Fibroblast of villous mesenchyme (primary cell): ENCODE measurements at regions not wholly inside any gene's neighbourhood (a gene's known extent, or its start where the extent isn't known, plus 50 kb on each side); places are given as distances from the start of the nearest gene placed in this dataset.

Source experiments
- DNase-seq: peaks from one replicate; pipeline ENCODE4 v3.0.0-alpha.2; 2010; ENCODE audit warnings: low read depth
- H3K4me3 ChIP-seq: 2 replicates; pipeline ENCODE4 v1.5.1; 2011; ENCODE audit warnings: low read depth, mild to moderate bottlenecking, low read length
- TF ChIP-seq, protein P1 (sequence below): IDR thresholded peaks from 2 replicates; pipeline ENCODE4 v1.5.1; 2012; ENCODE audit warnings: low read depth, mild to moderate bottlenecking, low read length; ENCODE audit not compliant: insufficient read depth

DNA sequence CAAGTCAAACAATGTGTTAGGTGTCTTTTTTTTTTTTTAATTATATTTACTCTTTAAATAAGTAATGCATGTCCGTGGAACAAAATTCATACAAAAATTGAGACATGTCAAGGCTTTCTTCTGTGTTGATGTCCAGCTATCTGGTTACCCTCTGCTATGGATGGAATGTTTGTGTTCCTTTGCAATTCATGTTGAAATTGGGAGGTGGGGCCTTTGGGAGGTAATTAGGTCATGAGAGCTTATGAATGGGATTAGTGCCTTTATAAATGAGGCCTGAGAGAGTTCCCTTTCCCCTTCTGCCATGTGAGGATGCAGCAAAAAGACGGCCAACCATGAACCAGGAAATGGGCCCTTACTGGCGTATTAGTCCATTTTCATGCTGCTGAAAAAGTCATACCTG, 83.1 kb upstream of the KCNG1 start:
- no peak overlapping the region for H3K4me3 ChIP-seq
- DNase-seq: no peak
- TF ChIP-seq, protein P1, sequence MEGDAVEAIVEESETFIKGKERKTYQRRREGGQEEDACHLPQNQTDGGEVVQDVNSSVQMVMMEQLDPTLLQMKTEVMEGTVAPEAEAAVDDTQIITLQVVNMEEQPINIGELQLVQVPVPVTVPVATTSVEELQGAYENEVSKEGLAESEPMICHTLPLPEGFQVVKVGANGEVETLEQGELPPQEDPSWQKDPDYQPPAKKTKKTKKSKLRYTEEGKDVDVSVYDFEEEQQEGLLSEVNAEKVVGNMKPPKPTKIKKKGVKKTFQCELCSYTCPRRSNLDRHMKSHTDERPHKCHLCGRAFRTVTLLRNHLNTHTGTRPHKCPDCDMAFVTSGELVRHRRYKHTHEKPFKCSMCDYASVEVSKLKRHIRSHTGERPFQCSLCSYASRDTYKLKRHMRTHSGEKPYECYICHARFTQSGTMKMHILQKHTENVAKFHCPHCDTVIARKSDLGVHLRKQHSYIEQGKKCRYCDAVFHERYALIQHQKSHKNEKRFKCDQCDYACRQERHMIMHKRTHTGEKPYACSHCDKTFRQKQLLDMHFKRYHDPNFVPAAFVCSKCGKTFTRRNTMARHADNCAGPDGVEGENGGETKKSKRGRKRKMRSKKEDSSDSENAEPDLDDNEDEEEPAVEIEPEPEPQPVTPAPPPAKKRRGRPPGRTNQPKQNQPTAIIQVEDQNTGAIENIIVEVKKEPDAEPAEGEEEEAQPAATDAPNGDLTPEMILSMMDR: no peak

DNA sequence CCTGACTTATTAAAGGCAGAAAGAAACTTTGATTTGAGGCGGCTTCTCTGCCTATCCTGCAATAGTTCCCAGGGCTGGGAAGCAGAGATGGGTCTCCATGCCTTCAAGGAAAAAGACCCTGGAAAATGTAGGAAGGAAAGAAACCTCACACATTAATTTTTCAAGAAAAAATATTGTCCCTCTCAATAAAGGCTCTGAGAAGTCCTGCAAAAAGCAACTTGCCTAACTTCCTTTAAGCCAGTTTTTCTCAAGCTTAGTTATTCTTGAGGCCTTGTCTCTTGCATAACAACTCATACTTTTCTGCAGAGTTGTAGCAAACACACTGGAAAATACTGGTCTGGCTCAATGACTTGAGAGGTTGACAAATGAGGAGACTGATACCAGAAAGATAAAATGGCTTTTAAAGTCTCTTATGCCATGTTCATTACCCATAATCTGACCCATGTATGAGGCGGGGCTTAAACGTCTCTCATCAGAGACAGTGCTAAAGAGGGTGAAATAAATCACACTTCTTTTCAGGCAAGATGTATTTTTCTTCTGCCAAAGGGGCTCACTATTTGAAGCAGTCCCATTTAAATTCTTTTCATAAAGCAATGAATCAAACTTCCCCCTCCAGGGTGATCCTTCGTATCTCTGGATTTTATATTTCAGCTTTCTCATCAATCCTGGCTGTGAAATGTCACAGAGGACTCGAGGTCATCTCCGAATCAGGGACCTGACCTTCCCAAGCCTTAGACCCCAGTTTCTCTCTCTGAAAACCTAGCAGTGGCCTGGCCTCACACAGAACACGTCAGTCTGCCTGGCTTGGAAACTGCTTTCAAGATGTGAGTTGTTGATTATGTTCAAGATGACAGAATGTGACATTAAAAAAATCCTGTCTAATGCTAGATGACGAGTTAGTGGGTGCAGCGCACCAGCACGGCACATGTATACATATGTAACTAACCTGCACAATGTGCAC, 82.3 kb upstream of the KCNG1 start:
- TF ChIP-seq, protein P1: no peak
- H3K4me3 ChIP-seq: no peak overlapping the region
- peak; percentile 4 for DNase-seq

DNA sequence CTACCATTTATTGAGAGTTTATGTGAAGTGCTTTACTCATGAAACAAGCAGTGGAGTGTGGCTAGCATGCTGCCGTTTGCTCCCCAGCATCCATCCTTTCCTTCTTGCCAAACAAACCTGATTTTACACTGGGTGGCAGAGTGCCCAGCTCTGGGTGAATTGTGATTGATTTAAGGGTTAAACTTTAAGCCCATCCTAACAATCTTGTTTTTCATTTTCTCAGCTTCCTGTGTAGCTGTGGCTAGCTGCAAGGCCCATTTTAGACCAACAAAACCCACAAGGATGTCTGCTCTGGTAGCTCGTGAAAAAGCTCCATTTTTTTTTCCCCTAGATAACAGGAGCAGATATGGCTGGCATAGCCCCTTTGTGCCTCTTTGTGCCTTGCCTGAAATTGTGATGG, 77.7 kb upstream of the KCNG1 start:
- no peak for DNase-seq
- TF ChIP-seq, protein P1: no peak
- H3K4me3 ChIP-seq: no peak overlapping the region

DNA sequence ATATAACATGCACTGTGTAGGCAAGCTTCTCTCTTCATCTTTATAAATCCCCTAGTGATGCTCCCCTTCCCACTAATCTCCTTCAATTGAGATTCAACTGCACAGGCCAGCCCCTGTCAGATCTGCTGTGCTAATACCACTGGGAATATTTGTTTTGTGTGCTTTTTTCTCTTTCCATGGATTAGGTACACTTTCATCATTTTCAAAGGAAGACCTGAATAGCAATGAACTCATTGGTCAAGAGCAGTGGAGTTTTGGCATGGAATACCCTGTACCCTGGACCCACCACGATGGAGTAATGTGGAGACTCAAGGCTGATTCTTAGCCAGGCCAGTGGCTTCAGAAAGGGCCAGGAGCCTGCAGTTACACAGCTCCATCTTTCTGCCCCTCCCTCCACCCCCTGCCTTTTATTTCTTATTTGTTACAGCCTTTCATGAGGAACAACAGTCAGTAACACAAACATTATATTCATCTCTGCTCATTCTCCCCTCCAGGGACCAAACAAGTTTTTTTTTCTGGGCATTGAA, 75.4 kb upstream of the KCNG1 start:
- TF ChIP-seq, protein P1: no peak
- H3K4me3 ChIP-seq: no peak overlapping the region
- DNase-seq: no peak

DNA sequence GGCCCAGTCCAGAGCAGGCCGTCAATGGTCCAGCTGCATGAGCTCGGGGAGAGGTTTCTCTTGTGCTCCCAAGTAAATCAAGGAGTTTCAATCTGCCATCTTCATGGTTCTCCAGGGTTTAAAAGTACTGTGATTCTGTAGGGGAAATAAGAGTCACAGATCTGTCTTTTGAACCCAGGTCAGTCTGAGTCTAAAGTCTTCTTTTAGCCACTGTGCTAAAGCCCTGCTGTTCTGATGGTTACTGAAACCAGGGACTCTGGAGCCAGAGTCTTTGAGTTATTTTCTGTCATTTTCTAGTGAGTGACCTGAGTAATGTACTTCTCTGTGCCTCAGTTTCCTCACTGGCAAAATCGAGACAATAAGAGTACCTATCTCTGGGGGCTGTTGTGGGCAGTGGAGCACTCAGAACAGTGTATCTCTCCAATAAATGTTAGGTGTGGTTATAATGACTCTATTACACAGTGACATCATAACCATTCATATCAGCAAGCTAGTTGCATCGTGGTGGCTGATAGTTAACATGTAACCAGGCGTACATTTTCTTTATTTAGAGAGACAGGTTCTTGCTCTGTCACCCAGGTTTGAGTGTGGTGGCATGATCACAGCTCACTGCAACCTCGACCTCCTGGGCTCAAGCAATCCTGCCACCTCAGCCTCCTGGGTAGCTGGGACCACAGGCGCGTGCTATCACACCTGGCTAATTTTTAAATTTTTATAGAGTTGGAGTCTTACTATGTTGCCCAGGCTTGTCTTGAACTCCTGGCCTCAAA, 74.6 kb upstream of the KCNG1 start:
- no peak for DNase-seq
- H3K4me3 ChIP-seq: no peak overlapping the region
- TF ChIP-seq, protein P1: no peak

DNA sequence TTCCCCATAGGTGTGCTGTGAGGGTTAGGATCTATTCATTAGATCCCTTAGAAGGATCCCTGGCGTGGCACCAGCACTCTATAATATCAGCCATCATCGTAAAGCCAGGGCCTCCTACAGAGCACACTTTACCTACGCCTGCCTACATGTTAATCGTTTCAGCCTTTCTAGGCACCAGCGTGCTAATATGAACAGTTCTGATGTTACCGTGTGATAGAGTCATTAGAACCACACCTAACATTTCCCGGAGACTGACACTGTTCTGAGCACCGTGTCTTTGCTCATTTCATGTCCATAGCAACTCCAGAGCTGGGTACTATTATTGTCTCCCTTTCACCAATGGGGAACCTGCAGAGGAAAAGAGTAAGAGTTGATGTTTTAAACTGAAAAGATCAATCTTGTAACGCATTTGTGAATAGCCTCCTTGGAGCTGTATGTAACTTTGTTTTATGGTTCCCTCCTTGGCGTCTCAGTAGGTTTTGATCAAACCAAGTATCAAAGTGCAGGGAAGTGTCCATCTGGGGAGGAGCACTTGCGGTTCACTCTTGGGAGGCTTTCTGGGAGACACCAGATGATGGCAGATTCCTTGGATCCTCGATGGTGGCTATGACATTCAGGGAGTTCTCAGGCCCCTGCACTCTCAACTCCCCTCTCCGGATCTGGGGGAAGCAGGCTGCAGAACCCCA, 73.8 kb upstream of the KCNG1 start:
- no peak overlapping the region for H3K4me3 ChIP-seq
- TF ChIP-seq, protein P1: no peak
- DNase-seq: no peak
